ENCODE measurements at regions not wholly inside any gene's neighbourhood (a gene's known extent, or its start where the extent isn't known, plus 50 kb on each side); places are given as distances from the start of the nearest gene placed in this dataset.

DNA sequence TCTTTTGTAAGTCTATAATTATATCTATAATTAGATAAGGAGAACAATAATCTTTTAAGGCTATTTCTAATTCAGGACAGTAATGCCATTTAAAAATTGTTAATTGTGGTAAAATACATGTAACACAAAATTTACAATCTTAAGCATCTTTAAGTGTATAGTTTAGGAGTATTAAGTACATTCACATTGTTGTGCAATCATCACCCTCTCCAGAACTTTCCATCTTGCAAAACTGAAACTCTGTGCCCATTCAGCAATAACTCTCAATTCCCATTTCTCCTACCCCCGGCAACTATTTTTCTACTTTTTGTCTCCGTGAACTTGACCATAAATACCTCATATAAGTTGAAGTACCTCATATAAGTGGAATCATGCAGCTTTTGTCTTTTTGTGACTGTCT, 93.9 kb upstream of the KCNA3 start:
- TF ChIP-seq, protein P1, sequence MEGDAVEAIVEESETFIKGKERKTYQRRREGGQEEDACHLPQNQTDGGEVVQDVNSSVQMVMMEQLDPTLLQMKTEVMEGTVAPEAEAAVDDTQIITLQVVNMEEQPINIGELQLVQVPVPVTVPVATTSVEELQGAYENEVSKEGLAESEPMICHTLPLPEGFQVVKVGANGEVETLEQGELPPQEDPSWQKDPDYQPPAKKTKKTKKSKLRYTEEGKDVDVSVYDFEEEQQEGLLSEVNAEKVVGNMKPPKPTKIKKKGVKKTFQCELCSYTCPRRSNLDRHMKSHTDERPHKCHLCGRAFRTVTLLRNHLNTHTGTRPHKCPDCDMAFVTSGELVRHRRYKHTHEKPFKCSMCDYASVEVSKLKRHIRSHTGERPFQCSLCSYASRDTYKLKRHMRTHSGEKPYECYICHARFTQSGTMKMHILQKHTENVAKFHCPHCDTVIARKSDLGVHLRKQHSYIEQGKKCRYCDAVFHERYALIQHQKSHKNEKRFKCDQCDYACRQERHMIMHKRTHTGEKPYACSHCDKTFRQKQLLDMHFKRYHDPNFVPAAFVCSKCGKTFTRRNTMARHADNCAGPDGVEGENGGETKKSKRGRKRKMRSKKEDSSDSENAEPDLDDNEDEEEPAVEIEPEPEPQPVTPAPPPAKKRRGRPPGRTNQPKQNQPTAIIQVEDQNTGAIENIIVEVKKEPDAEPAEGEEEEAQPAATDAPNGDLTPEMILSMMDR (IDR thresholded peaks at IDR 0.05; ENCODE audit: insufficient read depth, low read depth, low read length, missing control alignments), result no peak
- no peak for DNase-seq (ENCODE audit: low read depth)
- no peak overlapping the region for H3K4me3 ChIP-seq (ENCODE audit: low read length)

DNA sequence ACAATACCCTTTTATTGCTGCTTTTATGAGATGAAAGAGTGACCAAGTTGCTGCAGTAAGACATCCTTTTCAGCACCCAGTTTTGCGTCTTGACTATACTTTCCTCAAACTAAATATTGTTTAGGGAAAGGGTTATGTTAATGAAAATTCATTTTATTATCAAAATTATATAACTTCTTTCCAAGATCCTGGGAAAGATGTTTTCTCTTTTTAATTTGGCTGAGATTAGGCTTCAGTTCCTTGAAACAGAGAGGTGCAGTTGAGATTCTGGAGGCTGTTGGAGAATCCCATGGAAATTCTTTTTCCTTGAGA, 91.6 kb upstream of the KCNA3 start:
- TF ChIP-seq, protein P1 (IDR thresholded peaks at IDR 0.05; ENCODE audit: insufficient read depth, low read depth, low read length, missing control alignments), result no peak
- H3K4me3 ChIP-seq (ENCODE audit: low read length), result no peak overlapping the region
- no peak for DNase-seq (ENCODE audit: low read depth)

DNA sequence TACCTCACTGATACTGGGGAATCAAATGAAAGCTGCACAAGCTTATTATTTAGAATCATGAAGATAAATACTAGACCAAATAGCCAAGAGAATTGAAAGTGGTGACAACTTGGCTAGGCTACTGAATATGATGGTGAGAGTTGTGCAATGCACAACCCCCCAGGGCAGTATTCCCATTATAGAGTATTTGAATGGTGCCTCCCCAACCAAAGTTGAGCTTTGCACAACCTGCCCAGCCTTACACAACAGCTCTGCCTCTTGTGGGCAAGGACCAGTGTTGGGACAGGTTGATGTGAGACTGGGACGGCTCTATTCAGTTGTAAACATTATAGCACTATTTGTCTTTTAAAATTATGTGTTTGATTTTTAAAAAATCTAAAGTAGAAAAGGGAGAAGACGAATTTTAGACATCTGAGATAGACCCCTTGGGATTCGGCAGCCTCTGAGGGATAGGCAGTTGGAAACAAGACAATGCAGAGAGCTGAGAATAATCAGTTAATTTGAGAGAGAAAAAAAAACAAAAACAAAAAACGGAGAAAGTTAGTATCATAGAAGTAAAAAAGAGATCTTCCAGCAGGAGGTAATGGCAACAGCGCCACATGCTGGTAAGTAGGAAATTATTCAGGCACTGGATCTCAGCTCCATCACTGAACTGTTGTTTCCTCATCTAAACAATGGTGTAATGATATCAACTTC, 91.0 kb upstream of the KCNA3 start:
- no peak overlapping the region for H3K4me3 ChIP-seq (ENCODE audit: low read length)
- DNase-seq (ENCODE audit: low read depth), result peak; percentile 64
- TF ChIP-seq, protein P1 (IDR thresholded peaks at IDR 0.05; ENCODE audit: insufficient read depth, low read depth, low read length, missing control alignments), result peak; percentile 80

DNA sequence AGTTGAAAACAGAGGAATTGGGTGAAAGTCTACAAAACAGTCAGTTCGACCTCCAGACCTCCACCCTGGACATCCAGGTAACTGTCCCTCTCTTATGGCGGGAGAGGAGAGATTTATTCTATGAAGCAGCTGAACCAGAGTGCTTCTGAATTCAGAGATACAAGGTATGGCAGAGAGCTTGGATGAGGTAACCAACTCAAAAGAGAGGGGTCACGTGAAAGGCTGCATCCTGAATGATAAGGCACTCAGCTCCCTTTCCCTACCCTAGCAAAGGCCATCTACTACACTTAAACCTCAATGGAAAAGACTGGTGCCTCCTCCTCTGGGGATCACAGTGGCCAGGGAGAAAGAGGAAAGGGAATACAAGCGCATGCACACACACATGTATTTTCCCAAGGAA, 88.4 kb upstream of the KCNA3 start:
- H3K4me3 ChIP-seq (ENCODE audit: low read length), result no peak overlapping the region
- DNase-seq (ENCODE audit: low read depth), result no peak
- TF ChIP-seq, protein P1 (IDR thresholded peaks at IDR 0.05; ENCODE audit: insufficient read depth, low read depth, low read length, missing control alignments), result no peak

DNA sequence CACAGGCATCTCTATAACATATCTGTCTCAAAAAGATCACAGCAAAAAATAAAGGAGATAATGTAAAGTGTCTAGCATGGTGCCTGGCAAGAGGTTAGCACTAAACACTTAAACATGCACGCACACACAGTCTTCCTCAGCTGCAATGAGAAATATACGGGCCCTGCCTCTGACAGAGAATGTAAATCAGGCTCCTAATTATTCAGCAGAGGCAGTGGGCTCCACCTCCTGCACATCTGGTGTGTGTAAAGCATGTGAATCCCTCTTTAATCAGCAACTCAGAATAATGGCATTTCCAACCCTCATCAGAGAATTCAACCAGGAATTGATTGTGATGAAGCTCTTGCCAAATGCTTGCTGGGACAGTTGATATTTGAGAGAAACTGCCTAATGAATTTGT, 85.6 kb upstream of the KCNA3 start:
- TF ChIP-seq, protein P1 (IDR thresholded peaks at IDR 0.05; ENCODE audit: insufficient read depth, low read depth, low read length, missing control alignments), result no peak

DNA sequence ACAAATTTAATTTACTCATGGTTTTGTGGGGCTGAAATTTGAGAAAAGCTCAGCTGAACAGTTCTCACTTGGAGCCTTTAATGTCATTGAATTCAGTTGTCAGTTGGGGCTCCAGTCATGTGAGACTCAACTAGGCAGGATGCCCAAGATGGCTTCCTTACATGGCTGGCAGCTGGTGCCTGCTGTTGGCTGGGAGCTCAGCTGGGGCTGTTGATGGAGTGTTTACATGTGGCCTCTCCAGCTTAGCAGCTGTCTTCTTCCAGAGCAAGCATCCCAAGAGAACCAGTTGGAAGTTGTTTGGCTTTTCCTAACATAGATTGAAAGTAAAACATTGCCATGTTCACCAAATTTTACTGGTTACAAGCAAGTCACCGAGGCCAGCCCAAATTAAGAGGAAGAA, 81.8 kb upstream of the KCNA3 start:
- no peak for DNase-seq (ENCODE audit: low read depth)
- TF ChIP-seq, protein P1 (IDR thresholded peaks at IDR 0.05; ENCODE audit: insufficient read depth, low read depth, low read length, missing control alignments), result no peak
- no peak overlapping the region for H3K4me3 ChIP-seq (ENCODE audit: low read length)

More for the DNA sequence above, 85.6 kb upstream of the KCNA3 start:
- no peak for DNase-seq (ENCODE audit: low read depth)
- no peak overlapping the region for H3K4me3 ChIP-seq (ENCODE audit: low read length)

Measured in epithelial cell of esophagus (primary cell).